RWPE1 (cell line): ENCODE measurements at regions not wholly inside any gene's neighbourhood (a gene's known extent, or its start where the extent isn't known, plus 50 kb on each side); places are given as distances from the start of the nearest gene placed in this dataset.

Experiments
- CTCF ChIA-PET: fragments of 350-600 bp; sonication (Branson Sonifier 250); formaldehyde crosslinking; extraction: SDS; loops from one replicate; lab custom pipeline; 2021; lab: Yijun Ruan, JAX
- POLR2A ChIA-PET: fragments of 400-600 bp; formaldehyde crosslinking; extraction: SDS; loops from one replicate; lab custom pipeline; 2020; ENCODE audit warnings: antibody characterized with exemption; ENCODE audit not compliant: low non-redundant PET; lab: Yijun Ruan, JAX
- DNase-seq: peaks from one replicate; pipeline ENCODE4 v3.0.0; 2012; ENCODE audit warnings: low spot score
- H3K27ac ChIP-seq: fragments of 450-650 bp; 2 replicates; pipeline ENCODE4 v1.5.1; 2017
- TF ChIP-seq, protein P1 (sequence below): fragments of 450-650 bp; conservative IDR thresholded peaks from 2 replicates; pipeline ENCODE4 v1.5.1; 2017; ENCODE audit warnings: low read depth, mild to moderate bottlenecking

DNA sequence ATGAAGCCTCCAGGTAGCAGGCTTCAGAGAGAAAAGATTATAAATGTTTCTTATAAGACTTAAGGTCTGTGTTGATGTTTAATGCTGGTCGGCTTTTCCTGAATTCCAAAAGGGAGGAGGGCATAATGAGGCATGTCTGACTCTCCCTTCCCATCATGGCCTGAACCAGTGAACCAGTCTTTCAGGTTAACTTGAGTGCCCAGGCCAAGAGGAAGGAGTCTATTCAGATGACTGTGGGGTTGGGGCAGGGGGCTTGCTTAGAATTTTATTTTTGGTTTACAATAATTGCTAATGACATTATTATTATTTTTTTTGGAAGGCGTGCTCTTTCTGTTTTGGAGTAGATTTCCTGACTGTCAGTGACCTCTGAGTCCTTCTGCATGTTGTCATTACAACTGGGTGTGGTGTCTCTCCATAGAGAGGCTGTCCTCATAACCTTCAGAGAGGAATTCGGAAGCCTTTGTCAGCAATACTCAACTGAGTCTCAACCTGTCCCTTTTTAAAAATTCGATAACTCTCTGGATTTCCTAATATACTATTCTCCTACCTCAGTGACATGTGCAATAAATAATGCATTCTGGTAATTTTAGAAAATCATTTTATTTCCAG is 275.1 kb upstream of the CXCR4 start:
- TF ChIP-seq, protein P1, sequence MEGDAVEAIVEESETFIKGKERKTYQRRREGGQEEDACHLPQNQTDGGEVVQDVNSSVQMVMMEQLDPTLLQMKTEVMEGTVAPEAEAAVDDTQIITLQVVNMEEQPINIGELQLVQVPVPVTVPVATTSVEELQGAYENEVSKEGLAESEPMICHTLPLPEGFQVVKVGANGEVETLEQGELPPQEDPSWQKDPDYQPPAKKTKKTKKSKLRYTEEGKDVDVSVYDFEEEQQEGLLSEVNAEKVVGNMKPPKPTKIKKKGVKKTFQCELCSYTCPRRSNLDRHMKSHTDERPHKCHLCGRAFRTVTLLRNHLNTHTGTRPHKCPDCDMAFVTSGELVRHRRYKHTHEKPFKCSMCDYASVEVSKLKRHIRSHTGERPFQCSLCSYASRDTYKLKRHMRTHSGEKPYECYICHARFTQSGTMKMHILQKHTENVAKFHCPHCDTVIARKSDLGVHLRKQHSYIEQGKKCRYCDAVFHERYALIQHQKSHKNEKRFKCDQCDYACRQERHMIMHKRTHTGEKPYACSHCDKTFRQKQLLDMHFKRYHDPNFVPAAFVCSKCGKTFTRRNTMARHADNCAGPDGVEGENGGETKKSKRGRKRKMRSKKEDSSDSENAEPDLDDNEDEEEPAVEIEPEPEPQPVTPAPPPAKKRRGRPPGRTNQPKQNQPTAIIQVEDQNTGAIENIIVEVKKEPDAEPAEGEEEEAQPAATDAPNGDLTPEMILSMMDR, result no peak
- DNase-seq, result no peak
- CTCF ChIA-PET, result no interaction called here
- POLR2A ChIA-PET, result no interaction called here
- H3K27ac ChIP-seq, result no peak overlapping the region

DNA sequence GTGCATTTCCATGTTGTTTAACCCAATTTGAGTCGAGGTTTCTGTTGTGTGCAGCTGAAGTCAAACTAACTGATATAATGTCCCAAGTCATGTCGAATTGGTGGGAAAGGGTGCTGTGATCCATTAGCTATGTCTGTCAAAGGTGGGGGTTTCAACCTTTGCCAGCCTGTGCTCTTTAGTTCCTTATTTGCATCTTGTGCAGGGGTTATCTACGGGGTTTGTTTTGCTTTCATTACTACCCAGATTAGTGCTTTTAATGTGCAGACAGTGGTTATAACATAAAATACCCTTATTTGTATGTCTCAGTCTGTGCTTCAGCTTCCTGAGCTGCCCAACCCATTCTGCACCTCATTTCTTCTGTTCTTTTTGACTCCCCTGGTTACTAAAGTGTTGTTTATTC is 271.9 kb upstream of the CXCR4 start:
- DNase-seq, result no peak
- ChIA-PET CTCF (no interaction called here), POLR2A (no interaction called here)
- TF ChIP-seq, protein P1, result no peak
- no peak overlapping the region for H3K27ac ChIP-seq

DNA sequence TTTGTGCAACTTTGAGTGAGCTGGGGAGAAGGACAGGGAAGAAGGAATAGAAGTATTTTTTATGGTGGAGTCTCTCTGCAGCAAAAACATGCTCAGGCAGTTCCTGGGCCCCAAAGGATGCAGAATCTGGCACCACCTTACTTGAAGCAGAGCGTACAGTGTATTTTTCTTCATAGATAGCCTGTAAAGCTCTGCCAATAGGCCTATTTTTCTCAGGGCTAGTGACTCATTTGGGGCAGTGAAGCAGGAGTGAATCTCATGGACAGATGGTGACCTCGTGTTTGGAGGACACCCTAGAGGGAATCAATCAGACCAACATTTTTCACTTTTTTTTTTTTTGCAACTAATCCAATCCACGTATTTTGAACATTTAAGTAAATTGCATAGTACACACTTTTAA is 268.1 kb upstream of the CXCR4 start:
- no peak overlapping the region for H3K27ac ChIP-seq
- TF ChIP-seq, protein P1, result no peak
- no peak for DNase-seq
- POLR2A ChIA-PET, result no interaction called here
- CTCF ChIA-PET, result no interaction called here

DNA sequence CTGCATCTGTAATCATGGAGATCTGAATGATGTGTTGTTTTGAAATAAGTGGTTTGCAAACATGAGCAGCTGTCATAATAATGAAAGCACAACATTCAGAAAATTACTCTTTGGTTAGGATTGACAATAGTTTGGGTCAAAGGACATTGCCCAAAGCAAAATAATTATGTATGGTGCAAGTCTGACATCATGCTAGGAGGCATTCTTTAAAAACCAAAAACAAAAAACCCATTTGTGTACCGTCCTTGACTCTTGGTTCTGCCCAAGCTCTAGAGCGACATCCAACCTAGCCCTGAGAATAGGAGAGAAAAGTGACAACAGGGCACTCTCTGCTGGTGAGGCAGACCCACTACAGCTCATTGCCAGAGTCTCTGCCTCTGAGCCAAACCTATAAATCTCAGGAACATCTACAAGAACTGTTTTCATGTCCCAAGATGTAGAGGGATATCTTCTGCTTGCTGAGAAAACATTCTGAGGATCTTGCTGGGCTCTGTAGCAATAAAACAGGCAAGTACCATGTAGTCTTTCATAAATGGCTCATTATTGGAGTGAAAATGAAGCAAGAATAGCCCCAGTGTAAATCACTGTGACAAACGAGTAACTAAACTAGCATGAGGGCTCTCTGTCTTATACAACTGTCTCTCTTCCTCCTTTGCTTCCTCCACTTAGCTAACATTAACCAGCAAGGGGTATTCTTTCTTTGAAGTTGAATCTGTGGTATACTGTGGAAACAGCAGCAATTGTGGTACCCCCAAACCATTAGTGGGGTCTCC is 266.8 kb upstream of the CXCR4 start:
- ChIA-PET POLR2A (no interaction called here), CTCF (interaction anchor here (0.6 to 1.6 kb wide), 4 partner anchors 10 to 1370 kb away, joined by 3 to 9 read pairs (median 4); no protein-coding TSS in a partner anchor)
- H3K27ac ChIP-seq, result no peak overlapping the region
- TF ChIP-seq, protein P1, result no peak
- no peak for DNase-seq

DNA sequence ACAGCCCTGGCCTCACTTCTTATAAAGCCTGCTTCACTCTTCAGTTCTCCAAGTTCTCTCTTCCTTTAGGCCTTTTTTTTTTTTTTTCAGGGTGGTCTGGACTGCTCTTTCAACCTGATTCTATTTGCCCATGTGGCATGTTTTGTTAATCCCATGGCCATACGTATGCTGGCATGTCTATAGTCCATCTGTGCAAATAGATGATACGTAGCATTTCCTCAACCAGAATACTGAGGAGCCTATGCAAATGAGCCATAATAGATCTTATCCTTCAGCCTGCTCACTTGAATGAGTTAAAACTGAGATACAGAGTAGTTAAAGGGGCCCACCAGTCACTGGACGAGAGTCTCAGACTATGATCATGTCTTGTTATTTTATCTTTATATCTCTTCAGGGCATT is 265.2 kb upstream of the CXCR4 start:
- ChIA-PET CTCF (interaction anchor here (0.6 kb wide), 1 partner anchor 13 kb away, joined by 4 read pairs; no protein-coding TSS in a partner anchor), POLR2A (no interaction called here)
- TF ChIP-seq, protein P1, result no peak
- DNase-seq, result no peak
- no peak overlapping the region for H3K27ac ChIP-seq

DNA sequence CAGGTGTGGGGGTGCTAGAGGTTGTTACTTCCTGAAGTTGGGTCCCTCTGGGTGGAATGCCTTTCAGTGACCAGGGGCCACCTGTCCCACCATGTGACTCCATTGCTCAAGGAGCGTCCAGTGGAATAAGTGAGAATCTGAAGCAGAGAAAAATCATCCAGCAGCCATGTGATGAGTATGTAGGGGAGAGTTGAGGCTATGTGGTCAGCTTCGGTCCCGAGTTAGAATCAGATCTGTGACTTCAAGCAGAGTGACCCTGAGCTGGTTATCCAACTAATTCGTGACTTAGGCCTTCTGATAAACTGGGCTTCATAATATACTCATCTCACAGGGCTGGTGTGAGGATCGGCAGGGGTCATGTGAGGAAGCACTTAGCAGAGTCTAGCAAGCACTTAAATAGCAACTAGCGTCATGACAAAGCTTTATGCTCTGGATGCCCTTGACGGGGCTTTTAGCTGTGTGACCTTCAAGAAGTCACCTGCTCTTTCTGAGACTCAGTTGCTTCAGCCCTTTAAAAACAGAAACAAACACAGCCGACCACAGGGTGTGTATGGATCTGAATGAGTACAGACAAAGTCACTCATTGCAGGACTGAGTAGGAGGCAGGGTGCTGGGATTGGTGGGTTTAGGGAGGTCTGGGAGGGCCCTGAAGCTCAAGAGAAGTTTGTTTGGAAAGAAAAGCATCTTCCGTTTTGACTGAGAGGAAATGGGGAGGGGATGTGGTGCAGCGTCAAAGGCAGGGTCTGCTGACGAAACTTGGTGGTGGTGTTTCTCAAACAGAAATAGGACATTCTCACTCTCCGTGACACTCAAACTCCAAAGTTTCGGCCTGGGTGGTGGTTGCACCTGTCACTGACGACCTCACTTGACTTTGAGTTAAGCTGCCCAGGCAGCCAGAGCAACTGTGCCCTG is 264.0 kb upstream of the CXCR4 start:
- TF ChIP-seq, protein P1, result no peak
- ChIA-PET CTCF (interaction anchor here (0.7 to 0.8 kb wide), 2 partner anchors 362 to 467 kb away, joined by 3 read pairs; no protein-coding TSS in a partner anchor), POLR2A (no interaction called here)
- no peak overlapping the region for H3K27ac ChIP-seq
- no peak for DNase-seq
